ENCODE measurements at regions not wholly inside any gene's neighbourhood (a gene's known extent, or its start where the extent isn't known, plus 50 kb on each side); places are given as distances from the start of the nearest gene placed in this dataset.

- Histone ChIP-seq H3K36me3 (no peaks in the 10 kb centered on the region), H3K27ac (no peak overlapping the region), H3K9me3 (no peaks in the 10 kb centered on the region), H3K4me3 (no peak overlapping the region), H3K4me1 (no peaks in the 10 kb centered on the region), H3K27me3 (no peaks in the 10 kb centered on the region)
- TF ChIP-seq POLR2A (IDR thresholded peaks at IDR 0.05) (no peak), CTCF (IDR thresholded peaks at IDR 0.05) (no peak), POLR2AphosphoS5 (IDR thresholded peaks at IDR 0.05) (no peak)
- intact Hi-C loops (cut with DNase I; ENCODE audit: low total_unique reads), result no loop called here
- DNase-seq (ENCODE audit: low spot score in 2 of 2), result no peak
These were observed 208.3 kb upstream of the SERP2 start for GRCh38 chr13:44165221-44165888.

GRCh38 chr13:44165889-44166496, 207.6 kb upstream of the SERP2 start:
- Histone ChIP-seq H3K4me1 (no peaks in the 10 kb centered on the region), H3K27me3 (no peaks in the 10 kb centered on the region), H3K36me3 (no peaks in the 10 kb centered on the region), H3K27ac (no peak overlapping the region), H3K9me3 (no peaks in the 10 kb centered on the region), H3K4me3 (no peak overlapping the region)
- TF ChIP-seq CTCF (IDR thresholded peaks at IDR 0.05) (no peak), POLR2AphosphoS5 (IDR thresholded peaks at IDR 0.05) (no peak)
- no peak for DNase-seq (ENCODE audit: low spot score in 2 of 2)
- intact Hi-C loops (cut with DNase I; ENCODE audit: low total_unique reads), result no loop called here

- Histone ChIP-seq H3K27me3 (no peaks in the 10 kb centered on the region), H3K4me1 (no peaks in the 10 kb centered on the region)
These were observed 204.4 kb upstream of the SERP2 start for GRCh38 chr13:44169018-44169911.

GRCh38 chr13:44170731-44171130, 202.9 kb upstream of the SERP2 start:
- no peaks in the 10 kb centered on the region for H3K36me3 ChIP-seq
- H3K9me3 ChIP-seq, result no peaks in the 10 kb centered on the region
- intact Hi-C loops (cut with DNase I; ENCODE audit: low total_unique reads), result no loop called here

More at GRCh38 chr13:44169018-44169911, 204.4 kb upstream of the SERP2 start:
- no peak for DNase-seq (ENCODE audit: low spot score in 2 of 2)
- Histone ChIP-seq H3K27ac (no peak overlapping the region), H3K9me3 (no peaks in the 10 kb centered on the region), H3K36me3 (no peaks in the 10 kb centered on the region), H3K4me3 (no peak overlapping the region)
- intact Hi-C loops (cut with DNase I; ENCODE audit: low total_unique reads), result no loop called here
- TF ChIP-seq CTCF (IDR thresholded peaks at IDR 0.05), result no peak
- no peak for TF ChIP-seq POLR2A (IDR thresholded peaks at IDR 0.05)
- TF ChIP-seq POLR2AphosphoS5 (IDR thresholded peaks at IDR 0.05), result no peak

More at GRCh38 chr13:44170731-44171130, 202.9 kb upstream of the SERP2 start:
- no peaks in the 10 kb centered on the region for H3K27me3 ChIP-seq
- no peak for TF ChIP-seq POLR2AphosphoS5 (IDR thresholded peaks at IDR 0.05)
- no peak for TF ChIP-seq CTCF (IDR thresholded peaks at IDR 0.05)
- TF ChIP-seq POLR2A (IDR thresholded peaks at IDR 0.05), result no peak
- H3K4me3 ChIP-seq, result no peak overlapping the region
- no peaks in the 10 kb centered on the region for H3K4me1 ChIP-seq
- DNase-seq (ENCODE audit: low spot score in 2 of 2), result no peak
- H3K27ac ChIP-seq, result no peak overlapping the region
